NCI-H345 treated with DMSO at 0.1 percent for 48 hours (cell line): ENCODE measurements at regions not wholly inside any gene's neighbourhood (a gene's known extent, or its start where the extent isn't known, plus 50 kb on each side); places are given as distances from the start of the nearest gene placed in this dataset.
"Not testable (repeated sequence)": the region's sequence is repeated elsewhere in the genome, so short reads cannot be mapped to it uniquely, and the experiment has no call there.

Experiments used
- DNase-seq: peaks from one replicate; lab custom pipeline; 2025; ENCODE audit not compliant: unreplicated experiment; lab: John Stamatoyannopoulos, UW

DNA sequence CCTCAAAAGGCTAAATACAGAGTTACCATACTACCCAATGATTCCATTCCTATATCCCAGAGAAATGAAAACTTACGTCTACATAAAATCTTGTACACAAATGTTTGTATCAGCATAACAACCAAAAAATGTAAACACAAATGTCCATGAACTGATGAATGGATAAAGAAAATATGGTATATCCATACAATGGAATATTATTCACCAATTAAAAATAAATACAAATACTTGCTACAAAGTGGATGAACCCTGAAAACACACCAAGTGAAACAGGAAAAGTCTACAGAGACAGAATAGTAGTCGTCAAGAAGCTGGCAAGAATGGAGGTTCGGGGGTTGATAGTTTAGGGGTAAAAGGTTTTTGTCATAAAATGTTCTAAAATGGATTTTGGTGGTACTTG lies 54.0 kb upstream of the ANKRD28 start:
- no peak for DNase-seq

DNA sequence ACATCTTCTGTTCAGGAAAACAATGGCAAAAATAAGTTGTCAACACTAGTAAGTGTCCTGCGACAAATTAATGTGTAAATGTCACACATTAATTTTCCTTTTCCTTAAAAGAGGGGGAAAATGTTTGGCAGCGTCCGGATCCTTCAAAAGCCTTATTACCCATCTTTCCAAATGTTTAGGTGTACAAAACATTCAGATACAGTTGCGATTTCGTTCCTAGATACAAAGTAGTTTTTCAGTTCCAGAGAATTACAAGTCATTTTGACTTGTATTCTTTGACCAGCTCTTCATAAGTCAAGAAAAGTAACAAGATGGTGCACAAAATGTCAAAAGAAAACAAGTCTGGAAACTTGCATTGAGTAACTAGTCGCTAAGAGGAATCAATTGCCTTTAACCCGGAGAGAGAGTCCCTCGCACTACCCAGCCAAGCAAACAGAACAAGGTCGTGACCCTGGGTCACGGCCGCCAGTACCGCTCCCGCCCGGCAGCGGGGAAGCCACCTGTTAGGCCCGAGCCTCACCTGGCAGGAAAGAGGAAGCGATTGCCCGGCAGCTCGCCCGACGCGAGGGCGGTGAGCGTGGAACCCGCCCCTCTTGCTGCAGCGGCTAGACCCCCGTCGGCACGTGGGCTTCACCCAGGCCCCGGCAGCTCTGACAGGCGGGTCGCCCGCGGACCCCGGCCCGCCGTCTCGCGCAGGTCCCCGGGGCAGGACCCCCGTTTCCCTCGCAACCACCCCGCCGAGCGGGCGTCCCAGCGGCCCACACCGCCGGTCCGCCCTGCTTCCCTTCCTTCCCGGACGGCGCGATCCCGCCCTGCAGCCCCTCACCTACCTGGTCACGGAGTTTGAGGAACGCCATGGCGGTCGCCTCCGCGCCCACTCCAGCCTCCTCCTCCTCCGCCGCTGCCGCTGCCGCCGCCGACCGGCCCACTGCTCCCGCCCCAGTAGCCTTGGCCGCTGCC lies 61.0 kb upstream of the ANKRD28 start:
- no peak for DNase-seq

DNA sequence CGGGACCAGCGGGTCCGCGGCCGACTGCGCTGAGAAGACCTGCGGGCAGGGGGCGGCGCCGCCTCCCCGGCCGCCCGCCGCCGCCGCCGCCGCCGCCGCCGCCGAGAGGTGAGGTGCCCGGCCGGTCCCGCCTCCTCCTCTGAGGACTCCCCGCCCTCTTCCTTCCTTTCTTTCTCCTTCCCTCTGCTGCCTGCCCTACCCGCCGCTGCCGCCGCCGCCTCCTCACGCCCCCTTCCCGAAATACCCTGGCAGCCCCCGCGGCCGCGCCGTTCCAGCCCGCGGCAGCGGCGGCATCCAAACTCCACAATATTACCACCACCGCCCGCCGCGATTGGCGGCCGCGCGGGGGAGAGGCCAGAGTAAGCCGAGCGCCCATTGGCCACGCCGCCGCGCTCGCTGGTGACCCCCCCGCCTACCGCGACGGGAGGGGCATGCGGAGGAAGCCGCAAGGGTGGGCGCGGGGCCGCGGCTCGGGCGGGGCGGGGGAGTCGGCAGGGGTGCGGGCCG lies 61.8 kb upstream of the ANKRD28 start:
- peak; percentile 65 for DNase-seq

GRCh38 chr3:15860014-15860934 lies 62.5 kb upstream of the ANKRD28 start:
- peak; percentile 42 for DNase-seq

DNA sequence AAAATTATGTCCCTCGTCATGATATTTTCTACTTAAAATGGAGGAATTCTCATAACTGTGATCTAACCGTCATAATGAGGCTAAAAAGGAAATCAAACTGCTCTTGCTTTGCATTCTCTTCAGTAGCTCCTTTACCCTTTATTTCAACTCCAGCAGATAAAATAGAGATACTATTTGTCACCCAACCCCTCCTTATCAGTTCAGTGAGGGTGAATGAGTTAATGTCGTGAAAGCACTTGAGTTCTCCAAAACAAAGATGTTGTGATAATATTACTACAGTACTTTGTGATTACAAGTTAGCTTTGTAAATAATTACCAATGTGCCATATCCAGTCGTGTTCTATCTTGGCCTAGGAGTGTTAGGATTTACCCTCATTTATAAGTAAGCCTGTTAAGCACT lies 63.4 kb upstream of the ANKRD28 start:
- DNase-seq: no peak

DNA sequence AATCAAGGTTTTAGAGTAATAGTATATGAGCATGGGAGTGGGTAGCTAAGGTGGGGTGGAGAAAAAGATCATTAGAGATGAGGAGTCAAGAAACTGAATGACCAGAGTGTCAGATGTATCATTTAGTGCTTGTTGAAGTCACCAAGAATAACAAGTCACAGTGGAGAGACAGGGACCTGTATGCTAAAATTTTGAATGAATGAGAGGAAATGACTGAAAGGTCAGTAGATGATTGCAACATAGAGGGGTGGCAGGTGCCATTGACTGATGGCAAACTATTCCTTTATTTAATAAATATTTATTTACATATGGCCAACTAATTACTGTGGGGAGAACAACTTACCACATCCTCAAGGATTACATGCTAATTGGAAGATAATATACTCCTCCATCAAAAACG lies 75.0 kb upstream of the ANKRD28 start:
- no peak for DNase-seq

DNA sequence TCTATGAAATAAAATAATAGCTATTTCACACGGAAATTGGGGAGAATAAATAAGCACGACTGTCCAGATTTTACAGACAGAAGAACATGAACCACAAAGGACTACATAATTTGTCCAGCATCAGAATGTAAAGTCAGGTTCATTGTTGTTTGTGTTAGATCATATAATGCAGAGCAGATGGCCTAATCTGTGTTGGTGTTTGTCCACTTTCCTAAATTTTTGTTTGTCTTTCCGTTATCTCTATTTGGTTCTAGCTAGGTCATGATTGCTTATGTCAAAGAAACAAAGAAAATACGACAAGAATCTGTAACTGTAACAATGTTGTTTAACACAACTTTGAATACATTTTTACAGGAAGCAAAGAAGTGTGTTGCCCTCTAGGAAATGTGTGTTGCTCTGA lies 75.6 kb upstream of the ANKRD28 start:
- DNase-seq: no peak

DNA sequence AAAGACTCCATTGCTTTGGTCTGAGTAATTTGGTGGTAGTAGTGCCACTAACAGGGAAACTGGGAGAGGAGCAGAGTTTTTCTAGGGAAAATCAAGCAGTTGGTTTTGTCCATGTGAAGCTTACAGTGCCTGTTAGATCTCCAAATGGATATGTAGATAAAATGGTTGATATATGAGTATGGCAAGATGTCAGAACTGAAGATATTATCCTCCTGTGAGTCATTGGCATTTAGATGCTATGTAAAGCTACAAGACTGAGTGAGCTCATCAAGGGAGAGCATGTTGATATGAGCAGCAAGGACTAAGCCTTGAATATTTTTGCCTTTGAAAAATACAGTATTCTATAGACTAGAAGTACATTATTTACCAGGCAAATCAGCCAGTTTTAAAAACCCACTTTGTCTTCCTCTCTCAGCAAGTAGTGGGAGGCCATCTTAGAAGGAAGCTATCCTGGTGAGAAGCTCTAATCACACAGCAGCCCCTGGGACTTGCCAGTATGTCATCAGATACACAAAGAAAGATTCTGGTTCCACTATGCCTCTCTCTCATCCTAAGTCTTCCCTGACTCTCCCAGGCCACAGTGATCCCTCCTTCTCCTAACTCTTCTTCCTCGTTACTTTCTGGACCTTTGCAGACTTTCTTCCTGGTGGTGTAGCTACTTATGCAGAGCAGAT lies 77.4 kb upstream of the ANKRD28 start:
- no peak for DNase-seq

DNA sequence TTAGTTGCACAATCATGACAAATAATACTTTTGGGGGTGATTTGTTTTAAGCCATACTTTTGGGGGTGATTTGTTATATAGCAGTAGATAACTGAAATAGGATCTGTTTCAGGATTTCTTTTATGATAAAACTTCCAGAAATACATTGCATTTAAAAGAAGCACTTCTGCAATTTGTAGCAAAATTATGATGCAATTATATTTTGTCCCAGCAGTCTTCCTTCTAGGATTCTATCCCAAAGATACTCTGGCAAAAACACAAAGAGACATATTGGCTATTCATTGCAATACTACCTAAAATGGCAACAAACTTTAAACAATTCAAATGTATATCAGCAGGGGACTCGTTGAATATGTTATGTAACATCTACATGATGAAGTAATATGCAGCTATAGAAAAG lies 78.9 kb upstream of the ANKRD28 start:
- no peak for DNase-seq

GRCh38 chr3:15877813-15878212 lies 80.0 kb upstream of the ANKRD28 start:
- DNase-seq: no peak

- DNase-seq: not testable (repeated sequence)
These were observed 82.0 kb upstream of the ANKRD28 start for GRCh38 chr3:15879787-15880186.

DNA sequence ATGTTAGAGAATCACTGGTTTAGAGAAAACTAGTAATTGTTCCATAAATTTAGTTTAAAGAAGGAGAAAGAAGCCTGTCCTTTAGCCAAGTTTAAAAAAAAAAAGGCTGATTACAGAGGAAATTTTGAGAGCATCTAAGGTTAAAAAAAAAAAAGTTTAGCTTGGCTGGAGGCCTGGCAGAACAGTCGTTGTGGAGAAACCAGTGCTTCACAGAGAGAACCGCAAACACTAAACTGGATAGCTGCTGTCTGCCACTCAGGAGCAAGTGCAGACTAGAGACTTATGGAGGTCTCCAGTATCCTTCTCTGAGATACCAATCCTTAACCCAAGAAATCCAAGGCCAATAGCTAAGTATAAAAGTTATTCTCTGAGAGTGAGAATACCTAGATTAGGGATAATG lies 84.8 kb upstream of the ANKRD28 start:
- no peak for DNase-seq

GRCh38 chr3:15884132-15884531 lies 86.4 kb upstream of the ANKRD28 start:
- DNase-seq: no peak

DNA sequence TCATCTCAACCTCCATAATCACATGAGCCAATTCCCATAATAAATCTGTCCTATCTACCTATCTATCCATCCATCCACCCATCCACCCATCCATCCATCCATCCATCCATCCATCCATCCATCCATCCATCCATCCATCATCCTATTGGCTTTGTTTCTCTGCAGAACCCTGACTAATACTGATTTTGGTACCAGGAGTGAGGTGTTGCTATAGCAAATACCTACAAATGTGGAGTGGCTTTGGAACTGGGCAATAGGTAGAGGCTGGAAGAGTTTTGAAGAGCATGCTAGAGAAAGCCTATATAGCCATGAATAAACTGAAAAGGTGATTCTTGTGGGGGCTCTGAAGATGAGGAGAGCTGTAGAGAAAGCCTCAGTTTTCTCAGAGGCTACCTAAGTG lies 88.7 kb upstream of the ANKRD28 start:
- no peak for DNase-seq

GRCh38 chr3:15887261-15887660 lies 89.5 kb upstream of the ANKRD28 start:
- DNase-seq: no peak

GRCh38 chr3:15889936-15890335 lies 92.2 kb upstream of the ANKRD28 start:
- no peak for DNase-seq

- no peak for DNase-seq
These were observed 94.8 kb upstream of the ANKRD28 start for GRCh38 chr3:15892311-15893227.

DNA sequence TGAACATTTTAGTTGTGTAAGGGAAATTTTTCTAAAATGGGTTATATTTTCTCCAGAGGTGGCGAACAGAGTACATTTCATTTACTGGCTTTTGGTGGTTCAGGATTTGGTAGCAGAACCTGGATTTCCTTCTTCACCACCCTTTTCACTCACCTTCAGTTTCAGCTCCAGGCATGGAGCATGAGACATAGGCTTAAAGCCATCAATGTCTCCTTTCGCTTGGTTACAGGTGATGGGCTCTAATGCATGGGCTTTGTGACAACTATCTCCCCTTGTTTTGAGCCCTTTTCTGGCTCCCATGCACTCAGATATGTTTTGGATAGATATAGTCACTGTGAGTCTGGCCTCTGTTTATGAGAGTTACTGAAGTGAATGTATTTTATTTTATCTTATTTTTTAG lies 96.6 kb upstream of the ANKRD28 start:
- no peak for DNase-seq

- DNase-seq: no peak
These were observed 98.7 kb upstream of the ANKRD28 start for GRCh38 chr3:15896500-15896899.

DNA sequence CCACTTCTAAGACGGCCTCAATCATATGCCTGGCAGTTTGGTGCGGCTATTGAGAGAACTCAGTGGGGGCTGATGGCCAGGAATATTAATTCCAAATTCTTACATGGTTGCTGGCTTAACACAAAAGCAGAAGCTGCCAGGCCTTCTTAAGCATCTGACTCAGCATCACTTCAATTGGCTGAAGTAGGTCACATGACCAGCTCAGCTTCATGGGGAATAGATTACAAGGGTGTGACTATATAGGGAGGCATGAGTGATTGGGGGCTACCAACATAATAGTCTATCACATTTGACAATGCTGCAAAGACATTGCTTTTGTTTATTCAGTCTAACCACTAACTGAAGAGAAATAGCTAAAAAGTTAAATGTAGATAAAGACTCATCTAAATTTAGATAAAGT lies 101.6 kb upstream of the ANKRD28 start:
- DNase-seq: no peak
